Activated CD4-positive, alpha-beta memory T cell treated with anti-CD3 and anti-CD28 coated beads, Interleukin-2, amount 10 ng/mL, durations not matched to agents 7 days and 5 days (primary cell): ENCODE measurements at regions not wholly inside any gene's neighbourhood (a gene's known extent, or its start where the extent isn't known, plus 50 kb on each side); places are given as distances from the start of the nearest gene placed in this dataset.

Experiments used
- CTCF ChIA-PET: fragments of 350-600 bp; sonication (Branson Sonifier 250); formaldehyde crosslinking; loops from one replicate; lab custom pipeline; 2021; ENCODE audit warnings: antibody characterized with exemption, inconsistent platforms; lab: Charles Lee
- POLR2A ChIA-PET: fragments of 350-600 bp; sonication (Branson Sonifier 250); formaldehyde crosslinking; loops from one replicate; lab custom pipeline; 2021; ENCODE audit warnings: antibody characterized with exemption; lab: Charles Lee
- DNase-seq: peaks from one replicate; pipeline ENCODE4 v3.0.0-alpha.2; 2020
- H3K27ac Mint-ChIP-seq: one replicate; pipeline ENCODE4 v1.8.0; 2021; ENCODE audit warnings: mild to moderate bottlenecking, mixed read lengths
- H3K27me3 Mint-ChIP-seq: one replicate; pipeline ENCODE4 v1.8.0; 2021; ENCODE audit warnings: mixed read lengths
- H3K36me3 Mint-ChIP-seq: one replicate; pipeline ENCODE4 v1.8.0; 2021; ENCODE audit warnings: low read depth, mixed read lengths
- H3K4me1 Mint-ChIP-seq: one replicate; pipeline ENCODE4 v1.8.0; 2021; ENCODE audit warnings: mixed read lengths
- H3K4me3 Mint-ChIP-seq: one replicate; pipeline ENCODE4 v1.8.0; 2021; ENCODE audit warnings: mild to moderate bottlenecking, mixed read lengths
- H3K9me3 Mint-ChIP-seq: one replicate; pipeline ENCODE4 v1.8.0; 2021; ENCODE audit warnings: mixed read lengths

DNA sequence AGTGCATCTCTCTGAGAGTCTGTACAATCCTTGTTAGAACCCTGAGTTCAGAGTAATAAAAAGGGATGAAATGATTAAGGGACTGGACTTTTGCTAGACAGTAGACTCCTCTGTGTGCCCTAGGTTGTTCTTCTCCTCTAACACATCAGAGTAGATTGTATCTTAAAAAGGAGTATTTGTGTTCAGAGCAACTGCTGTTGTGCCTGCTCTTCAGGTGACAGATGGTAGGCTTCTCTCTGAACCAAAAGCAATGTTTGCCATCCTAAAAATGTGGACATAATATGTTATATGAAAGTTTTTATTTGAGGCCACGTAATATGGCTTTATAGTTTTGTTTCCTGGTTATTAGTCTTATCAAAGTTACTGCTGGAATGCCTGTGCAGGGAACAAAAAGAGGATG is 588.6 kb upstream of the FAT1 start:
- Mint-ChIP-seq H3K27ac (no peak overlapping the region), H3K27me3 (no peaks in the 10 kb centered on the region), H3K4me1 (no peaks in the 10 kb centered on the region), H3K4me3 (no peak overlapping the region), H3K36me3 (no peaks in the 10 kb centered on the region), H3K9me3 (peaks cover 12% of the 10 kb centered on the region)
- POLR2A ChIA-PET = no interaction called here
- CTCF ChIA-PET = no interaction called here
- no peak for DNase-seq

DNA sequence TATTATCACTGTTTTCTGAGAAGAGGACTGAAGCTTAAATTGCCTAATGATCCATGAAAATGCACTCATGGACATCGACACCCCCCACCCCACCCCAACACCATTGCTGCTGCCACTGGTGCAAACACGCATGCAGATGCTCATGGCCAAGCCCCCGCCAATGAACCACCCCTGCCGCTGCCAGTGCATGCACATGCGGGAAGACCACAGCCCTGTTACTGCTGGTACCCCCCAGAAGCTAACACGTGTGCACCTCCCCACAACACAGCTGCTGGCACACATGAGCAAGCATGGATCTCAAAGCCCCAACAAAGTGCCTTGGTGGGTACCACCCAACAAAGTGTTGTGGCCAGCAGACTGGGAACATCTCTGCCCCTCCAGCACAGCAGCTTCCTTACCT is 594.1 kb upstream of the FAT1 start:
- Mint-ChIP-seq H3K4me3 (no peak overlapping the region), H3K27me3 (no peaks in the 10 kb centered on the region), H3K9me3 (peaks cover 9% of the 10 kb centered on the region), H3K27ac (no peak overlapping the region), H3K36me3 (no peaks in the 10 kb centered on the region), H3K4me1 (no peaks in the 10 kb centered on the region)
- no peak for DNase-seq
- POLR2A ChIA-PET = no interaction called here
- CTCF ChIA-PET = no interaction called here

DNA sequence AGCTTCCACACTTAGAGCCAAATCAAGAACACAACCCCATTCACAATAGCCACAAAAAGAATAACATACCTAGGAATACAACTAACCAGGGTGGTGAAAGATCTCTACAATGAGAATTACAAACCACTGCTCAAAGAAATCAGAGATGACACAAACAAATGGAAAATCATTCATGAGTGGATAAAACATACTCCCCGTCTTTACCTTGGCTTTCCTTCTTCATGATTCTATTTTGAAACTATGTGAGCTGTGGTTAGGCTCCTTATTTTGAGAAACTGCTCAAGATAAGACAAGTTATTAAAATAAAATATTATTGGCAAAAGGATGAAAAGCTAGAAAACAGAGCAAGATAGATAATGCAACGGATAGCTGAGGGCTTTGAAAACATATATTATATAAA is 598.1 kb upstream of the FAT1 start:
- Mint-ChIP-seq H3K4me3 (no peak overlapping the region), H3K9me3 (peaks cover 8% of the 10 kb centered on the region), H3K27me3 (no peaks in the 10 kb centered on the region), H3K27ac (no peak overlapping the region), H3K4me1 (no peaks in the 10 kb centered on the region), H3K36me3 (no peaks in the 10 kb centered on the region)
- ChIA-PET POLR2A (no interaction called here), CTCF (no interaction called here)
- no peak for DNase-seq

DNA sequence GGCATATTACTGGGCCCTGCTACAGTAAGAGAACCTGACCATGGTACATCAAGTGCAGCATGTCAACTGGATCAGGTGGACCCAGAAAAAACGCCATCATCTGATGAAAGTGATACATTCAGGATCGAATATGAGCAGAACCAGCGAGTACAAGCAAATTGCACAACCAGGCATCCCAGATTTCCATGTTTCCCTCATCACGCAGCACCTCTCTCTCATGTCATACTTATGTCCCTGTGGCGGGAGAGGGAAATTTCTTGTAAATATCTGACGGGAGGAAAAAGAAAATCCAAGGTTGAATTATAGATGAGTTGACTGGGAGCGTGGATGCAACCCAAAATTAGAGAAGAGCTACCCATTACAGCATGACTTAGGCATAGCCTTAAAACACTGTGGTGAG is 608.5 kb upstream of the FAT1 start:
- CTCF ChIA-PET = no interaction called here
- no peak for DNase-seq
- Mint-ChIP-seq H3K27me3 (no peaks in the 10 kb centered on the region), H3K4me1 (no peaks in the 10 kb centered on the region), H3K36me3 (no peaks in the 10 kb centered on the region), H3K27ac (no peak overlapping the region), H3K4me3 (no peak overlapping the region), H3K9me3 (peaks cover 21% of the 10 kb centered on the region)
- POLR2A ChIA-PET = no interaction called here

DNA sequence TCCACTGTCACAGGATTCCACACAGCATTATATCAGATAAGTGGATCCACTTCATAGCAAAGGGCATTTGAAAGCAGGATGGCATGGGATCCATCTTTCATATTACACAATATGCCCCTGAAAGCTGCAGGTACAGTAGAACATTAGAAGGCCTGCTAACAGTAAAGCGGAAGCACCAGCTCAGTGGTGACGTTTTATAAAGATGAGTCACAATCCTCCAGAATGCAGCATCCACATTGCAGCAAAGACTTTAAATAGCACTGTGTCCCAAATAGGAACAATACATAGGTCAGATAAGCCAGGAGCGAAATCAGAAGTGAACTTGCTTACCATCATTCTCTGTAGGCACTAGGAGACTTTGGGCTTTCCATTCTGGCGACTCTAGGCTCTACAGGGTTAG is 609.5 kb upstream of the FAT1 start:
- no peak overlapping the region for H3K27ac Mint-ChIP-seq
- H3K27me3 Mint-ChIP-seq = no peaks in the 10 kb centered on the region
- ChIA-PET POLR2A (no interaction called here), CTCF (no interaction called here)
- no peak overlapping the region for H3K4me3 Mint-ChIP-seq
- H3K4me1 Mint-ChIP-seq = no peaks in the 10 kb centered on the region
- peaks cover 23% of the 10 kb centered on the region for H3K9me3 Mint-ChIP-seq
- no peaks in the 10 kb centered on the region for H3K36me3 Mint-ChIP-seq
- DNase-seq = no peak

DNA sequence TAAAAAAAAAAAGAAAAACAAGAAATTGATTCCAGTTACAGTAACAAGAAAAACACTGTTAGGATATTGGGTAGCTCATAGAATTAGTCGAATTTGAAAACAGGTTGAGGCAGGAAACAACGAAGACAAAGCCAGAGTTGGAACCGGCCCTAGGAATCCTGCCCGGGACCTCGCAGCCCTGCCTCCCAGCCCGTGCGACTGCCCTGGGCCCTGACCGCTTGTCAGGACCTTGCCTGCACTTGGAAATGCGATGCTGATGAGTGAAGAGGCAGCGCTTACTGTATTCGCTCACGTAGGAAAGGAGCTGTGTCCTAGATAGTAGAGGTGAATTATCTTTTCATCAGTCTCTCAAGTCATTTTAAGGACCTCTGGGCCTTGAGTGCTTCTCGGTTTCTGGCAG is 611.7 kb upstream of the FAT1 start:
- Mint-ChIP-seq H3K4me3 (no peak overlapping the region), H3K9me3 (peaks cover 28% of the 10 kb centered on the region), H3K36me3 (no peaks in the 10 kb centered on the region), H3K4me1 (no peaks in the 10 kb centered on the region), H3K27me3 (no peaks in the 10 kb centered on the region), H3K27ac (no peak overlapping the region)
- POLR2A ChIA-PET = no interaction called here
- CTCF ChIA-PET = no interaction called here
- no peak for DNase-seq

DNA sequence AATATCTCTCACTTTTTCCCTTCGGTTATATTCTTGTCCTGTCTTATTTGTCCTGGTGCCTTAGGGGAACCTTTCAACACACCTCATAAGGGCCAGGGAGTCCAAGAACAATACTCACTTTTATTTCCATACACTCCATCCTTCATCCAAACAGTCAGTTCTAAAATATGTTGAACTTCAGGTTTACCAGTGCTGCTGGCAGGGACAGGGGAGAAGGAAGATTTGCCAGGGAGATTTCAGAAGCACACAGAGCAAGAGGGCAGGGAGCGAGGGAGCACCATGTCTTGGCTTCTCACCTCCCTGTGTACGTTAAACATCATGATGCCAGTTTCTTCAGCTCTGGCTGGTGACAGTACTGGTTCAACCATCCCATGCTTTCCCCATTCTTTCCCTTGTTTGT is 631.1 kb upstream of the FAT1 start:
- DNase-seq = no peak
- Mint-ChIP-seq H3K27ac (no peak overlapping the region), H3K4me3 (no peak overlapping the region), H3K4me1 (no peaks in the 10 kb centered on the region), H3K36me3 (no peaks in the 10 kb centered on the region), H3K9me3 (peaks cover 4% of the 10 kb centered on the region), H3K27me3 (no peaks in the 10 kb centered on the region)
- POLR2A ChIA-PET = no interaction called here
- CTCF ChIA-PET = no interaction called here

DNA sequence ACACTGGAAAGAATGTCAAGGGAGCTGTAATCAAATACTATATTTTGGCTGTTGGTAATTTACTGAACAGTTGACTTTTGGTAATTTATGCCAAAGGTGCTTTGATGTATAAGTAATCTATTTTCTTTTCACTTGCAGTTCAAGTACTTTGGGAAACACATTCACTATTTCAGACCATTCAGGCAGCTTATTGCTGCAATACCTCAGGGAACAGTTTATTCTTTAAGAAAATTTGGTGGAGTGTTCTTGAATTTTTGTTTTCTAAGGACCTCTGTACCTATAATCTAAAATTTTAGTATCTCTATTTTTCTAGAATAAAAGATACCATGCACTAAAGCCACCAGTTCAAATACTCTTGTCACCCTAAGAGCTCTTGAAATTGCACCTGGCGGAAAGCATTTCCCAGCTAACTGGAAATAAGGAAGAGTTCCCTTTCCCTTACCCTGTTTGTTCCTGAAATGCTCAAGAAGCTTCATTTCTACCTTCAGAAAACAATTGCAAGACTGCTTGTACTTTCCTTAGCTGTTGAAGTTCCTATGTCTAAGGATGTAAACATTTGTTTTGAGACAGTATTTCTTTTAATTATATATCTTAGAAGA is 633.5 kb upstream of the FAT1 start:
- POLR2A ChIA-PET = no interaction called here
- no peak overlapping the region for H3K27ac Mint-ChIP-seq
- CTCF ChIA-PET = no interaction called here
- no peak overlapping the region for H3K4me3 Mint-ChIP-seq
- H3K27me3 Mint-ChIP-seq = no peaks in the 10 kb centered on the region
- no peak for DNase-seq
- no peaks in the 10 kb centered on the region for H3K36me3 Mint-ChIP-seq
- H3K4me1 Mint-ChIP-seq = no peaks in the 10 kb centered on the region
- peaks cover 4% of the 10 kb centered on the region for H3K9me3 Mint-ChIP-seq

DNA sequence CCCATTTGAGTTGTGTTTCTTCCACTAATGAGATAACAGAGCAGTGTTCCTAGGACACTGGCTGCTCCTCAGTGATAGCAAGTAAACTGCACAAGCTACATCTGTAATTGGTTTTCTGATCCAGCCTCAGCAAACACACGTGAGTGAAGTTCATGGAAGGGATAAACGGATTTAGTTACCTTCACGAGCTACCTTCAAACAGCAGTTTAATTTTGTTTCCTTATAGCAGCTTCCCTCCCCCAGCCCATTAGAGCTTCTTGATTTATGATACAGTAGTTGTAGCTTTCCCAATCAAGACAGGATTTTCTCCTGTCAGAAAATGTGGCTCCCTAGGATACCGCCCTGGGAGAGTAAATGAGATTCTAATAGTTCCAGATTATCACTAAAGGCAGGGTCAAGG is 634.2 kb upstream of the FAT1 start:
- no peak for DNase-seq
- CTCF ChIA-PET = no interaction called here
- Mint-ChIP-seq H3K36me3 (no peaks in the 10 kb centered on the region), H3K4me3 (no peak overlapping the region), H3K27ac (no peak overlapping the region), H3K4me1 (no peaks in the 10 kb centered on the region), H3K9me3 (peaks cover 4% of the 10 kb centered on the region), H3K27me3 (no peaks in the 10 kb centered on the region)
- POLR2A ChIA-PET = no interaction called here

DNA sequence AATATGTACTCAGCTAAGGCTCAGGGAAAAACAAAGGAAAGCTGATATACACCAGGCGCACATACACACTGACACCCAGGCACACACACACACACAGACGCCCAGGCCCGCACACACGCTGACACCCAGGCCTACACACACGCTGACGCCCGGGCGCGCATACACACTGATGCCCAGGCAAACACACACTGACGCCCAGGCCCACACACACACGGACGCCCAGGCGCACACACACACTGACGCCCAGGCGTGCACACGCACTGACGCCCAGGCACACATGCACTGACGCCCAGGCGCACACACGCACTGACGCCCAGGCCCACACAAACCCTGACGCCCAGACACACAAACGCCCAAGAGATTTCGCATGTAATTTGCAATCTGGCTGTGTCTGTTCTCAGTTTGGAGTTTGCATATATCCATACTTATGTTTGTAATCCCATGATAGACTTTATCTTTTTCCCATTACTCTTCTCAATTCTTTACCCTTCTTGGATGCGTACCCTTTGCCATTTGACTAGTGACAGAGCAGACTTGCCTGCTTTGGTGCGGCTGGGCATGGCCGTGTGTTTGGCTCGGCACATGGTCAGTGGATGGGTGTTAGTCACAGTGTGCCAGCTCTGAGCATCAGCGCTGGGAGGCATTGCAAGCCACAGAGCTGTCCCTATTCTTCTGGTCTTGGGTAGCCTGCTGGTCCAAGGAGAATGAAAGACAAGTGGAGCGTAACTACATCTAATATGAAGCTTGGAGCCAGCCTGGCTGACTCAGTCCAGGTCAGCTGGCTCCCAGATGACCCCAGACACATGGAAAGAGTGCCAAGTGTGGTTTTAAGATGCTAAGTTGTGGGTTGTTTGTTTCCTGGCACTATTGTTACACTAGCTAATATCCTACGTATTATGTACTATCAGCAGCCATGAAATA is 632.4 kb upstream of the ZFP42 start:
- H3K27me3 Mint-ChIP-seq = no peaks in the 10 kb centered on the region
- H3K36me3 Mint-ChIP-seq = no peaks in the 10 kb centered on the region
- H3K27ac Mint-ChIP-seq = no peak overlapping the region
- ChIA-PET POLR2A (no interaction called here), CTCF (no interaction called here)
- no peaks in the 10 kb centered on the region for H3K4me1 Mint-ChIP-seq
- H3K9me3 Mint-ChIP-seq = peaks cover 5% of the 10 kb centered on the region
- no peak overlapping the region for H3K4me3 Mint-ChIP-seq
- no peak for DNase-seq

DNA sequence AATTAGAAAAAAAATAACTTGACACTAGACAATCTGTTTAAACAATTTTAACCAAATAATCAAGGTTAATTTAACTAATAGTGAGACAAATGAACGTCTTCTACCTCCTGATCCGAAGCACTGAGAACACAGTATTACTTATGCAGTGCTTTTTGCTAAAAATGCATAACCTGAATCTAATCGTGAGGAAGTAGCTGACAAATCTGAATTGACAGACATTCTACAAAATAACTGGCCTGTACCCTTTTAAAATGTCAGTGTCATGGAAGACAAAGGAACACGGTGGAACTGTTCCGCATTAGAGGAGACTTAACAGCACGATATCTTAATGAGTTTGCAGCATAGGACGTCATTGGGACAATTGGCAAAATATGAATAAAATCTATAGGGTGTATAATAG is 631.2 kb upstream of the ZFP42 start:
- POLR2A ChIA-PET = no interaction called here
- Mint-ChIP-seq H3K27me3 (no peaks in the 10 kb centered on the region), H3K27ac (no peak overlapping the region), H3K4me3 (no peak overlapping the region), H3K36me3 (no peaks in the 10 kb centered on the region), H3K4me1 (no peaks in the 10 kb centered on the region), H3K9me3 (peaks cover 5% of the 10 kb centered on the region)
- CTCF ChIA-PET = no interaction called here
- no peak for DNase-seq

DNA sequence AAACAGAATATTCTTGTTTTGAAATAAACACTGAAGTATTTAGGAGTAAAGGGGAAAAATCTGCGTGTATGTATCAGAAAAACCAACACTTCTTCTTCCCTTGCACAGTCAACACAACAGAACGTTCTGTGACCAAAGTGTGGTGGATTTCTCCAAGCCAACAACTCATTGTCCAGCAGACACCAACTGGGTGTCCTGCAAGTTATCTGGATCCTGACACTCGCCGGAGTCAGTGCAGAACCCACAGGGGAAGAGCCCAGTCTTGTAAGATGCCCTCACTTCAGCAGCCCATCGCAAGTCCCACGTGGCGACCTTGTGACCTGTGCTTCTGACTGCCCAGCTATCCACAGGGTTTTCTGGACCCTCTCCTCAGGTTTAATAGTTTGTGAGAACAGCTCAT is 630.7 kb upstream of the ZFP42 start:
- Mint-ChIP-seq H3K27ac (no peak overlapping the region), H3K4me3 (no peak overlapping the region), H3K9me3 (peaks cover 5% of the 10 kb centered on the region), H3K4me1 (no peaks in the 10 kb centered on the region), H3K27me3 (no peaks in the 10 kb centered on the region), H3K36me3 (no peaks in the 10 kb centered on the region)
- POLR2A ChIA-PET = no interaction called here
- no peak for DNase-seq
- CTCF ChIA-PET = no interaction called here

DNA sequence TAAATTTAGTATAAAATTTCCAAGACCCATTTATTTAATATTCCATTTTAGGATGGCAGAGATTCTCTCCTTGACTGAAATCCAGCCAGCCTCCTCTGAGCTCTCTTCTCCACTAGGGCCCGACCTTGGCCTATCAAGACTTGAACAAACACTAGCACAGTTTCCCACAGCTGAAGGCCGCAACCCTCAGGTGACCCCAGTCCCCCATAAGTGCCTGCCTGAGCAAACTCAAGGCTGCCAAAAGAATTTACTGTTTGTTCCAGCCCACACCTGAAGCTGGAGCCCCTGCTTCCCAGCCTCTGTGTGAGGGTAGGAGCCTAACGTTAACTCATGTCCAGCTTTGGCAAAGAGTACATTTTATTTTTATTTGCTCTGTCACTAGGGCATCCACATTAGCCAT is 629.0 kb upstream of the ZFP42 start:
- no peak overlapping the region for H3K27ac Mint-ChIP-seq
- no peaks in the 10 kb centered on the region for H3K36me3 Mint-ChIP-seq

DNA sequence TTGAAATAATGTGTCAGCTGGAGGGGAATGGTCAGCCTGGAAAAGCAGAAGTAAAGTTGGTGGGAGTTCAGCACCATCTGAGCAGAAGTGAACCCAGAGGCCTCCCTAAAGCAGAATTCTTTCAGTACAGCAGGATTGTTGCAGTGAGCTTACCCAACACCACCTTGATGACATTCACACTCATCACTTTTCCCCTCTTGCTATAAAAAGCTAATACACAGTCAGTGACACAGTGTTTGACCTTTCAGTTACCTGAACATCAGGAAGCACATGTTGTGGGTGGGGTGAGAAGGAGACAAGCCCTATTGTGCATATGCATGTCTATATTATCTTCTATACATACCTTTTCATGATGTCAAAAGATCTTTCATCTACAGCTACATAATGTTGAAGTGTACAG is 624.7 kb upstream of the ZFP42 start:
- CTCF ChIA-PET = no interaction called here
- no peaks in the 10 kb centered on the region for H3K36me3 Mint-ChIP-seq
- H3K4me1 Mint-ChIP-seq = no peaks in the 10 kb centered on the region
- H3K4me3 Mint-ChIP-seq = no peak overlapping the region
- POLR2A ChIA-PET = no interaction called here
- no peak overlapping the region for H3K27ac Mint-ChIP-seq
- H3K9me3 Mint-ChIP-seq = peaks cover 8% of the 10 kb centered on the region
- H3K27me3 Mint-ChIP-seq = no peaks in the 10 kb centered on the region
- DNase-seq = no peak

More for the DNA sequence above, 629.0 kb upstream of the ZFP42 start:
- Mint-ChIP-seq H3K4me3 (no peak overlapping the region), H3K4me1 (no peaks in the 10 kb centered on the region), H3K27me3 (no peaks in the 10 kb centered on the region), H3K9me3 (peaks cover 8% of the 10 kb centered on the region)
- POLR2A ChIA-PET = no interaction called here
- CTCF ChIA-PET = no interaction called here
- no peak for DNase-seq
